ENCODE measurements at regions not wholly inside any gene's neighbourhood (a gene's known extent, or its start where the extent isn't known, plus 50 kb on each side); places are given as distances from the start of the nearest gene placed in this dataset.

GRCh38 chr7:96499532-96499931 lies 177.6 kb upstream of the SLC25A13 start:
- Histone ChIP-seq H4K20me1 (ENCODE audit: control insufficient read depth, extremely low read depth, insufficient read depth, low read length) (no peaks in the 10 kb centered on the region), H3K27me3 (ENCODE audit: control insufficient read depth, insufficient read depth, low read length) (no peaks in the 10 kb centered on the region), H3K4me3 (replicated peaks in 1 of 4; ENCODE audit: control extremely low read depth in 1 of 4, insufficient read depth in 1 of 4, low read depth in 3 of 4, low read length in 4 of 4) (no peak overlapping the region), H3K9me3 (ENCODE audit: control insufficient read depth, insufficient read depth, low read depth, low read length) (no peaks in the 10 kb centered on the region), H3K27ac (ENCODE audit: insufficient read depth, low read length) (no peak overlapping the region), H3K4me2 (ENCODE audit: extremely low read depth, insufficient read depth, low read length) (no peak overlapping the region), H2AFZ (ENCODE audit: low read length) (no peak overlapping the region), H3K36me3 (ENCODE audit: control insufficient read depth, insufficient read depth, low read length) (no peaks in the 10 kb centered on the region), H3K4me1 (ENCODE audit: control insufficient read depth, extremely low read depth, insufficient read depth, low read length) (no peaks in the 10 kb centered on the region), H3K79me2 (ENCODE audit: control insufficient read depth, insufficient read depth, low read length) (no peaks in the 10 kb centered on the region), H3K9ac (ENCODE audit: insufficient read depth, low read length) (no peak overlapping the region)
- DNase-seq (ENCODE audit: low read depth in 2 of 2), result no peak
- no peak for TF ChIP-seq EZH2 (IDR thresholded peaks at IDR 0.05; ENCODE audit: low read length, missing control alignments)
- no peak for TF ChIP-seq CTCF (conservative IDR thresholded peaks at IDR 0.05 in 1 of 2, IDR thresholded peaks at IDR 0.05 in 1 of 2; ENCODE audit: low read depth in 1 of 2, low read length in 2 of 2)

- no peaks in the 10 kb centered on the region for H3K36me3 ChIP-seq (ENCODE audit: control insufficient read depth, insufficient read depth, low read length)
- H3K27me3 ChIP-seq (ENCODE audit: control insufficient read depth, insufficient read depth, low read length), result no peaks in the 10 kb centered on the region
- no peak for TF ChIP-seq EZH2 (IDR thresholded peaks at IDR 0.05; ENCODE audit: low read length, missing control alignments)
- TF ChIP-seq CTCF (conservative IDR thresholded peaks at IDR 0.05 in 1 of 2, IDR thresholded peaks at IDR 0.05 in 1 of 2; ENCODE audit: low read depth in 1 of 2, low read length in 2 of 2), result no peak
- H2AFZ ChIP-seq (ENCODE audit: low read length), result no peak overlapping the region
- DNase-seq (ENCODE audit: low read depth in 2 of 2), result no peak
- no peaks in the 10 kb centered on the region for H3K9me3 ChIP-seq (ENCODE audit: control insufficient read depth, insufficient read depth, low read depth, low read length)
- H3K4me2 ChIP-seq (ENCODE audit: extremely low read depth, insufficient read depth, low read length), result no peak overlapping the region
- H3K9ac ChIP-seq (ENCODE audit: insufficient read depth, low read length), result no peak overlapping the region
- H3K27ac ChIP-seq (ENCODE audit: insufficient read depth, low read length), result no peak overlapping the region
- no peaks in the 10 kb centered on the region for H4K20me1 ChIP-seq (ENCODE audit: control insufficient read depth, extremely low read depth, insufficient read depth, low read length)
- no peaks in the 10 kb centered on the region for H3K4me1 ChIP-seq (ENCODE audit: control insufficient read depth, extremely low read depth, insufficient read depth, low read length)
- no peak overlapping the region for H3K4me3 ChIP-seq (replicated peaks in 1 of 4; ENCODE audit: control extremely low read depth in 1 of 4, insufficient read depth in 1 of 4, low read depth in 3 of 4, low read length in 4 of 4)
- H3K79me2 ChIP-seq (ENCODE audit: control insufficient read depth, insufficient read depth, low read length), result no peaks in the 10 kb centered on the region
Measured at GRCh38 chr7:96497567-96497966, 175.7 kb upstream of the SLC25A13 start.

GRCh38 chr7:96495751-96496216 lies 173.9 kb upstream of the SLC25A13 start:
- no peaks in the 10 kb centered on the region for H3K79me2 ChIP-seq (ENCODE audit: control insufficient read depth, insufficient read depth, low read length)
- H2AFZ ChIP-seq (ENCODE audit: low read length), result no peak overlapping the region
- no peaks in the 10 kb centered on the region for H3K27me3 ChIP-seq (ENCODE audit: control insufficient read depth, insufficient read depth, low read length)
- DNase-seq (ENCODE audit: low read depth in 2 of 2), result no peak
- H3K9me3 ChIP-seq (ENCODE audit: control insufficient read depth, insufficient read depth, low read depth, low read length), result no peaks in the 10 kb centered on the region
- no peaks in the 10 kb centered on the region for H4K20me1 ChIP-seq (ENCODE audit: control insufficient read depth, extremely low read depth, insufficient read depth, low read length)
- no peak overlapping the region for H3K4me2 ChIP-seq (ENCODE audit: extremely low read depth, insufficient read depth, low read length)
- H3K9ac ChIP-seq (ENCODE audit: insufficient read depth, low read length), result no peak overlapping the region
- TF ChIP-seq EZH2 (IDR thresholded peaks at IDR 0.05; ENCODE audit: low read length, missing control alignments) (no peak), CTCF (conservative IDR thresholded peaks at IDR 0.05 in 1 of 2, IDR thresholded peaks at IDR 0.05 in 1 of 2; ENCODE audit: low read depth in 1 of 2, low read length in 2 of 2) (no peak)
- no peaks in the 10 kb centered on the region for H3K36me3 ChIP-seq (ENCODE audit: control insufficient read depth, insufficient read depth, low read length)
- H3K4me3 ChIP-seq (replicated peaks in 1 of 4; ENCODE audit: control extremely low read depth in 1 of 4, insufficient read depth in 1 of 4, low read depth in 3 of 4, low read length in 4 of 4), result no peak overlapping the region
- H3K4me1 ChIP-seq (ENCODE audit: control insufficient read depth, extremely low read depth, insufficient read depth, low read length), result no peaks in the 10 kb centered on the region
- no peak overlapping the region for H3K27ac ChIP-seq (ENCODE audit: insufficient read depth, low read length)

Data from fibroblast of lung (primary cell).